Mucosa of descending colon (tissue), 3 donors: ENCODE measurements at regions not wholly inside any gene's neighbourhood (a gene's known extent, or its start where the extent isn't known, plus 50 kb on each side); places are given as distances from the start of the nearest gene placed in this dataset.

Experiments used
- ATAC-seq: fragments of 200-7000 bp; cut with Tn5 transposase; one replicate; pipeline ENCODE4 v1.9.1; 2020; ENCODE audit warnings: mild to moderate bottlenecking, moderate library complexity
- DNase-seq, 3 donors: peaks; one replicate each; pipeline ENCODE4 v3.0.0-alpha.2; 2020
- H3K36me3 ChIP-seq: fragments of 200-600 bp; one replicate; pipeline ENCODE4 v1.8.0; 2021; ENCODE audit warnings: low read depth, mild to moderate bottlenecking
- H3K4me1 ChIP-seq: fragments of 200-600 bp; one replicate; pipeline ENCODE4 v1.8.0; 2021; ENCODE audit warnings: low read depth, mild to moderate bottlenecking
- H3K4me3 ChIP-seq: fragments of 200-600 bp; one replicate; pipeline ENCODE4 v1.8.0; 2021; ENCODE audit warnings: mild to moderate bottlenecking
- H3K9me3 ChIP-seq: fragments of 200-600 bp; one replicate; pipeline ENCODE4 v1.8.0; 2021; ENCODE audit warnings: mild to moderate bottlenecking
- CTCF ChIP-seq: fragments of 200-600 bp; IDR thresholded peaks from one replicate; pipeline ENCODE4 v1.8.0; 2022; ENCODE audit warnings: antibody characterized with exemption, mild to moderate bottlenecking
- intact Hi-C, 2 donors: fragments of 100-400 bp; cut with DNase I in 1 of 2; cut with micrococcal nuclease in 1 of 2; formaldehyde crosslinking; loops; one replicate each; pipeline versions ENCODE4 v1.11.0 to v1.11.1; 2022; cut with DNase I, micrococcal nuclease
- donor health status: DM: no; HTN: no; CAD: no; lungs with moderate emphysema.
- donor health status: DM: no; HTN: no; CAD: no.
- donor health status: DM: no; HTN: yes; CAD: no.

DNA sequence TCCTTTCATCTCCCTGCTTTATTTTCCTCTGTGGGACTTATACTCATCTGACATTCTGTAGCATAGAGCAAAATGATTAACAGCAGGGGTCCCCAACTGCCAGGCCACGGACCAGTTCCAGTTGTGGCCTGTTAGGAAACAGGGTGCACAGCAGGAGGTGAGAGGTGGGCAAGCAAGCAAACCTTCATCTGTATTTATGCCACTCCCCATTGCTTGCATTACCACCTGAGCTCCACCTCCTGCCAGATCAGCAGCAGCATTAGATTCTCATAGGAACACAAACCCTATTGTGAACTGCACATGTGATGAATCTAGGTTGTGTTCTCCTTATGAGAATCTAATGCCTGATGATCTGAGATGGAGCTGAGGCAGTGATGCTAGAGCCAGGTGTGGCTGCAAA is 130.5 kb upstream of the SLC24A3 start:
- no peaks in the 10 kb centered on the region for H3K4me1 ChIP-seq
- DNase-seq (no peak), ATAC-seq (no peak)
- no peak overlapping the region for H3K4me3 ChIP-seq
- no peaks in the 10 kb centered on the region for H3K36me3 ChIP-seq
- intact Hi-C loops: no loop called here
- no peaks in the 10 kb centered on the region for H3K9me3 ChIP-seq
- TF ChIP-seq CTCF: no peak

GRCh38 chr20:19083136-19083621 is 129.3 kb upstream of the SLC24A3 start:
- Histone ChIP-seq H3K4me1 (no peaks in the 10 kb centered on the region), H3K4me3 (no peak overlapping the region), H3K9me3 (no peaks in the 10 kb centered on the region), H3K36me3 (no peaks in the 10 kb centered on the region)
- DNase-seq (no peak), ATAC-seq (no peak)
- TF ChIP-seq CTCF: no peak
- intact Hi-C loops: no loop called here

GRCh38 chr20:19090332-19090731 is 122.1 kb upstream of the SLC24A3 start:
- ATAC-seq (peak; percentile 62), DNase-seq (no peak)
- Histone ChIP-seq H3K4me3 (no peak overlapping the region), H3K4me1 (no peaks in the 10 kb centered on the region), H3K9me3 (no peaks in the 10 kb centered on the region), H3K36me3 (no peaks in the 10 kb centered on the region)
- intact Hi-C loops: no loop called here
- no peak for TF ChIP-seq CTCF

DNA sequence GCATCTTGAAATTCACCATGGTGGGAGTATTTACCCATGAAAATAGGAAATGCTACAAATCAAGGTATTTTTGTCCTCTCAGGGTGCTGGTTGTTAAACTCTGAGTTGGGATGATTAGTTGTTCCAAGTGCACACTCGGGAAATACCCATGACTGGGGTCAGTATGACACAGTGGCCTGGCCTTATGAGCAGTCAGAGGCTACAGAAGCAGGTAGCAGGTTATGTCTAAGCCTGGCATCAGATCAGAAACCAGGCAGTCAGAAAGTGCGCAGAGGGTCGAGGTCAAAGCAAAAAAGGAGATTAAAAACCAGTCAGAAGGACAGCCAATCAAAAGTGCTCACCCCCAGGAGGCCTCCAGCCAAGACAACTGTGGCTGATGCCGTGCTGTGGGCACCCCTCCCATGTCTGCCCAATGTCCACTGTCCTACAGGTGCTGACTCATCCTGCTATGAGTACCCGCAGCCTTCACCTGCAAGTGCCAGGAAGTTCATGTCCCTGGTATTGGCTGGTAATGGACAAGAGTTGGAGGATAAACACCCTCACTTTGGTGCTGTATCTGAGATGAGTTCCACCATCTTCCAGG is 117.4 kb upstream of the SLC24A3 start:
- intact Hi-C loops: no loop called here

GRCh38 chr20:19095762-19096161 is 116.7 kb upstream of the SLC24A3 start:
- TF ChIP-seq CTCF: no peak
- H3K36me3 ChIP-seq: no peaks in the 10 kb centered on the region
- ATAC-seq: no peak
- DNase-seq: peak in 2 of 3 donors; percentile 32 to 35
- intact Hi-C loops: no loop called here
- no peaks in the 10 kb centered on the region for H3K9me3 ChIP-seq
- peaks cover 21% of the 10 kb centered on the region for H3K4me1 ChIP-seq
- H3K4me3 ChIP-seq: no peak overlapping the region

More for the DNA sequence above, 117.4 kb upstream of the SLC24A3 start:
- Histone ChIP-seq H3K9me3 (no peaks in the 10 kb centered on the region), H3K36me3 (no peaks in the 10 kb centered on the region), H3K4me1 (peaks cover 15% of the 10 kb centered on the region), H3K4me3 (no peak overlapping the region)
- peak; percentile 45 for ATAC-seq
- TF ChIP-seq CTCF: no peak
- DNase-seq: peak in 2 of 3 donors; percentile 24 to 47

DNA sequence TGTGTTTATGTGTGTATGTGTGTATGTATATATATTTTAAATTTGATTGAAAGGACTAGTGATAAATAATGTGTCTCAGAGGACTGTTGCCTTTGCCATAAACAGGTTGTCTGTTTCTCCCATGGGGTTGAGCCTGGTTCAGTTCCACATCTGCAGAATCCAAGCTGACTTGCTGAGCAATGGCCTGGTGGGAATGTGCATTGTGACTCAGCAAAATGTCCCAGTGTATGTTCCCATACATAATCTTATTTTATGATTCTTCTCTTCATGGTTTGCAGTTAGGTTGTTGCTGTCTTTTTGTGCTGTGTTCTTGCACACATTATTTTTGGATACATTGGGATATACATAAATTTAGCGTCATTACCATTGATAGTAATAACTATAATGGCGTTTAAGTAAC is 115.6 kb upstream of the SLC24A3 start:
- Histone ChIP-seq H3K4me1 (peaks cover 21% of the 10 kb centered on the region), H3K9me3 (no peaks in the 10 kb centered on the region), H3K36me3 (no peaks in the 10 kb centered on the region), H3K4me3 (no peak overlapping the region)
- ATAC-seq: no peak
- intact Hi-C loops: no loop called here
- DNase-seq: no peak
- TF ChIP-seq CTCF: no peak
